Colon (tissue), 2 donors: ENCODE measurements at regions not wholly inside any gene's neighbourhood (a gene's known extent, or its start where the extent isn't known, plus 50 kb on each side); places are given as distances from the start of the nearest gene placed in this dataset.
"Not testable (repeated sequence)": the region's sequence is repeated elsewhere in the genome, so short reads cannot be mapped to it uniquely, and the experiment has no call there.

ENCODE experiments used
- FAIRE-seq: peaks from 2 replicates; lab custom pipeline; 2012; peaks lifted over from hg19 to GRCh38; lab: Jason Lieb, UNC
- donor health status: control.
- donor health status: control.

DNA sequence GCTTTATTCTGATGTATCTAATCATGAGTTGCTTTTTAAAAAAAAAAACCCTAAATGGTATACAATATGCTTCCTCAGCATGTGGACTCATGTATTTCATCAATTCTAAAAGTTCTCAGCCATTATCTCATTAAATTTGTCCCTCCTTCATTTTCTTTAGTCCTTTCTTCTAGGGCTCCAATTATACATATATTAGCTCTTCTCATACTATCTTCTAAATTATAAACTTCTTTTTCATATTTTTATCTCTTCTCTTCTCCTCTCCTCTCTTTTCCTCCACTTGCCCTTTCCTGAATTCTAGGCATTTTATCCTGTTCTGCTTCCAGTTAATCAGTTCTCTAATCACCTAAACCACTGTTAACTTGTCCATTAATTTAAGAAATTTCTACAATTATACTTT is 55.0 kb upstream of the IL33 start:
- FAIRE-seq: no peak

- no peak for FAIRE-seq
Measured at GRCh38 chr9:6153425-6153824, 62.2 kb upstream of the IL33 start.

GRCh38 chr9:6152788-6153187 is 62.8 kb upstream of the IL33 start:
- no peak for FAIRE-seq

DNA sequence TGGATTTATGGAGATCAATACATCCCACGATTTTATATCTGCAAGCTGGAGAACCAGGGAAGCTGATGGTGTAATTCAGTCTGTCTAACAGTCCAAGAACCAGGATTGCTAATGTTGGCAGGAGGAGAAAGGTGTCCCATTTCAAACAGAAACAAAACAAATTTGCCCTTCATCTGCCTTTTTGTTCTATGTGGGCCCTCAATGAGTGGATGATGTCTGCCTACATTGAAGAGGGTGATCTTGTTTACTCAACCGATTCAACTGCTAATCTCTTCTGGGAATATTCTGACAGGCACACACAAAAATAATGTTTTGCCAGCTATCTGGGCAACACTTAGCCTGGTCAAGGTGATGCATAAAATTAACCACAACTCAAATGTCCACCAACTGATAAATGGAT is 65.1 kb upstream of the IL33 start:
- FAIRE-seq: no peak

- no peak for FAIRE-seq
Measured at GRCh38 chr9:6149315-6149714, 66.3 kb upstream of the IL33 start.

DNA sequence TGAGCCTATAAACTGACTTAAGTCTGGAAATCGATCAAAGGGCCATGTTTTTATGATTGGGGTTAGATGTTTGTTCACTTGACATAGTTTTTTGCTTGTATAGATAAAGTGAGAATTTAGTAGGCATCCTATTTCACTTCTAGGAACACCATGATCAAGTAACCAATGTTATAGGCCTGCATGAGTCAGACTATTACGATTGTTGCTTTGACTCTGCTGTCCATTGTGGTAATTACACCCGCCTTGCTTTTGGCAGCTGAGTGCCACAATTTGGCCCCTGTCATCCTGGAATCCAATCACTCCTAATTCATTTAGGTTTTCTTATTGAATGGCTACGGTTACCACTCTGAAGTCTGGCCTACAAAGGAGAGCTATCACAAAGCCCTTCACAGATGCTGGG is 67.8 kb upstream of the IL33 start:
- FAIRE-seq: no peak

GRCh38 chr9:6144947-6145346 is 70.7 kb upstream of the IL33 start:
- FAIRE-seq: no peak

GRCh38 chr9:6142799-6143454 is 72.7 kb upstream of the IL33 start:
- no peak for FAIRE-seq

GRCh38 chr9:6135780-6136179 is 79.8 kb upstream of the IL33 start:
- FAIRE-seq: not testable (repeated sequence)

DNA sequence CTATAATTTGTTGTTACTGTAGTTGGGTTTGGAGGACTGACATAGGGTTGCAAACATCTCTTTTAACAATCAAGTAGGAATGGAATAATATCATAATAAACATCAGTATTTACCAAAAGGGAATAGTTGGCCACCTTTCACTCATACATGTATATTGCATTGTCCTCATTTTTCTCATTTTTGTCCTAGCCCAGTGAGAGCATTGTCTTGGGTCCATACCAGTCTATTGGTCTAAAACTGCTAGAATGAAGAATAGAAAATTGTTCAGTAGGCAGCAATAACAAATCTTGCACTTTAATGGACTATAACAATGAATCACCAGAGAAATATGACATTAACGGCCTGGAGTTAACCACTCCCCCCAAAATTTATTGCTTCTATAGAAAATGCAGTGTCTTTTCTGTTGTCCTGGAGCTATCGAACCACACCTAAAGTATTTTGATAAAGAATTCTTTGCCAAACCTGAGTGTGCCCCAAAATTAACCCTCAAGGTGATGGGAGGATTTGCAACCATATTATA is 80.9 kb upstream of the IL33 start:
- no peak for FAIRE-seq

GRCh38 chr9:6133346-6134063 is 82.1 kb upstream of the IL33 start:
- no peak for FAIRE-seq

DNA sequence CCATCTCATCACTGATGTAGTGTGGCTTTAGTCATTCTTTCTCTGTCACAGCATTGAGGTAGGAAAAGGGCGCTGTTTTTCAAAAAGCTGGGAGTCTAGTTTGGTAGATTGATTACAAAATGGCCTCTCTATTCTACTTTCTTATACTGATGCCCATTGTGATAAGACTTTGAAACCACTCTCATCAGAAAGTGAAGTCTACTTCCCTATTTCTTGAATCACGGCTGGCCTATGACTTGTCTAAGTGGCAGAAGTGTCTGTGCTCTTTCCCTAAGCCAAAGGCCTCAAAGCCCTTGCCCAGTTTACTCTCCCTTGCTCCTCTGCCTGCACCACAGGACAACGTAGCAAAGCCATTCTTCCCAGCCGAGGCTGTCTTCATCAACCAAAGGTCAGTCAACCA is 83.0 kb upstream of the IL33 start:
- FAIRE-seq: no peak

DNA sequence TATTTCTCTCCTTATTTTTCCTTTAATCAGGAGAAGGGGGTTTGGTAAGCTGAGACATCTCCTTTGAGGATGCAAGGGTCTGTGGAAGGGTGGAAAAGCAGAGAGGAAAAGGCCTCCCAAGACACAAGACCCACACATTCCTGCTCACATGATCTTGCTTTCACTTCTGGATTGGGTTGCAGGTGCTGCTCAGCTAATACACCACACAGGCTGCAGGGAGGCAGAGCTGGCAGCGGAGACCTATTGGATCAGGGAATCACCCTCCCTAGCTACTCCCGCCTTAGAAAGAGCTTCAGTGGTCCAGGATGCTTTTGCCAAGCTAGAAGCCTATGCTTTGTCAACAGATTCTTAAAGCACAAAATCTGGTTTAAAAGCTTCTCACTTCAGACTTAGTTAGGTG is 87.6 kb upstream of the IL33 start:
- no peak for FAIRE-seq

GRCh38 chr9:6126377-6126776 is 89.2 kb upstream of the IL33 start:
- FAIRE-seq: no peak

GRCh38 chr9:6123416-6123815 is 92.2 kb upstream of the IL33 start:
- FAIRE-seq: no peak

DNA sequence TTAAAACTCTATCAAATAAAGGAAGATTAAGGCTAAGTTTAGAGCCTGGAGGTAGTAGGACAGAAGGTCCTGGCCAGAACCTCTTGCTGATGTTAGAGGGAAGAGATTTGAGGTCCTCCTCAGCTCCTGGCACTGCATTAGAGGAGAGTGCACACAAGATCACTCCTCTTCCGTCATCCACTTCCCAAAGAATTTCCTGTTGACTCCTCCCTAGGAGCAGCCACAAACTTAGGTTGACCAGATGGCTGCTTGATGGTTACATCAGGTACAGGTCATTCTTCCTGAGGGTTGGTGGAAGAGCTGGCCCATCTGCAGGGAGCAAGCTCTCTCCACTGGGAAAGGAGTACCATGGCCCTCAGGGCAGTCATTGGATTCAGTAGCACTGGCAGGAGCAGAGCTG is 93.9 kb upstream of the IL33 start:
- no peak for FAIRE-seq

DNA sequence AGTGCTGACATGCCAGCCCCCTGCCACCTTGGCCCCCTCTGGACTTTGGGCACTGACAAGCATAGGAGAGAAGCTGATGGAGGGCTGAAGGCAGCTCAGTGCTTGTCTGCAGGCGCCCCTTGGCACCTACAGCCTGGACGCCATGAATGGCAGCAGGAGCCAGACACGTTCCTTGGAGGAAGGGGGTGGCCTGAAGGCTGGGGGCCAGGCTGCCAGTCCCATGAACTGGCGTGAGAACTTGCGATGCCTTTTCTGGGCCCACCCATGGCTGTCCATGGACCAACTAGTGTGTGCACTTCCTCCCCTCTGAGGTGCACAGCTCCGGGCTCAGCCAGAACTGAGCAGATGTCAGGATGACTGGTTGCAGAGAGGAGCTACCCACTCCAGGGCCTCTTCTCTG is 99.0 kb upstream of the RANBP6 start:
- FAIRE-seq: no peak

DNA sequence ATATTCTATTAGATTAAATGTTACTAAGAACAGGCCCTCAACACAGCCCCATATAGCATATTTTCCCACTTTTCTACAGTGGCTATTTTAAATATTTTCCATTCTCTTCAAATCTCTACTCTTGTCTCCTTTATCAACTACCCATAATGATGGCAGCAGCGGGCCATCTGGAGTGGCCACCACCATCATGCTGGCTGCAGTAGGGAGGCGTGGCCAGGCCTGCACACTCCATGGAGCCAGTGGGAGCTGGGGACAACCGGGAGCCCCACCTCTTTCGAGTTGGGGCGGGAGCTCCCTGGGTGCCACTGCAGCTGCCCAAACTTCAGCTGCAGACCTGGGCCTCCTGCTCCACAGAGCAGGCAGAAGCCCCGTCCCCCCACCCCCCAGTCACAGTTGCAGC is 98.4 kb upstream of the RANBP6 start:
- FAIRE-seq: no peak

DNA sequence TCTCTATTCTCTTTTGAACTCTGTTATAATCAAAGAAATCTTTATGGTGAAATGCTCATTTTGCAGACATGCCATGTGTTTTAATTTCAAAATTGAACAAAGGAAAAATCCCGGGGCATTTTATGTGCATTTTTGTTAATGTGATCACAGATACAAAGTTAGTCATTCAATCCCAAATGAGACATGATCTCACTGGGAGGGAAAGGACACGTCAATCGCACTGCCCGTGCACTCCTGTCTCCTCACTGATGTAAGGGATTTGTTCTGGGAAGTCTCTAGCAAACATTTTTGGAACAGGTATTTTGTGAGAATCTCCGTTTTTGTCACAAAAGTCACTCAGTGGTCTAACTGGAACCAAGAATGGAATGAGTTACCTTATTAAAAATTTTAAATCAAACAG is 97.9 kb upstream of the RANBP6 start:
- no peak for FAIRE-seq

- FAIRE-seq: no peak
Measured at GRCh38 chr9:6109986-6110385, 94.6 kb upstream of the RANBP6 start.

GRCh38 chr9:6109571-6109970 is 94.1 kb upstream of the RANBP6 start:
- FAIRE-seq: no peak

DNA sequence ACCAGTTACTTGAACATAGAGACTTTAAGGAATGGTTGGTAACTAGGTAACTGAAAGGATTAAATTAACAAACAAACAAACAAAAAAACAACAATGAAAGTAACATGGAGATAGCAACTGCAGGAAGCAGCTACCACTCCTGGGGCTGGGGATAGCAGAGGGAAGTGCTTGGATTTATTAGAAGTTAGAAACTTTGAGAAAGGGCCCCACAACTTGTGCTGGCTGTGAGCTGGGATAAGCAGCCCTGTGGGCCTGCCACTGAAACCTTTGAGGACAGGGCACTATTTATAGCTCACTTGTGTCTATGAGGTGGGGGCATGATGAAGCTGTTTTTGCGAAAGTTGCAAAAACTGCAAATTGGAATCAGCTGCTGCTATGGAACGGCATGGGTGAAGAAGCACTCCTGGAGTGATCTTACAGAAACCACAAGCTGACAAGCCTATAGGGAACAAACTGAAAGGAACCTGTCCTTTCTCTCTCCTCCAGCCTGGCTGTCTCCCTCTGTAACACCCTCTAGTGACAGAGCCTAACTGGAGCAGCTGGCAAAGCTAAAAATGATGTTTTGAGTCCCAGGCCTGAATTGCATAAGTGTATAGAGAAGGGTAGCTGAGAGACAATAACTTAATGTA is 91.4 kb upstream of the RANBP6 start:
- FAIRE-seq: no peak

DNA sequence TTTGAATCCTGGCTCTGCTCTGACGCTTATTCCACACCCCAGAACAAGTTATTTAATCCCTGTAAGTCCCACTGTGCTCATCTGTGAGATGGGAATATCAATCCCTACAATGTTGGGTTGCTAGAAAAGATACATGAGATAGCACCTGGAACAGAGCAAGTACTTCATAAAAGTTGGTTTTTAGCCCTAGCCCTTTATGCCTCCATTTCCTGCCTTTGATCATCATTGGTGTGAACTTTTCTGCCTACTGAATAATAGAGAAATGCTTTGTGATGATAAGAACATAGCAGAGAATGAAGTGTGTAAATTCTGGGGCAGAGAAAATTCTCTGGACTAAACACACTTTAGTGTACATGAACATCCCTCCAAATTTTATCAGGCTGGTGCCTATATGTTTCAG is 90.3 kb upstream of the RANBP6 start:
- FAIRE-seq: no peak

DNA sequence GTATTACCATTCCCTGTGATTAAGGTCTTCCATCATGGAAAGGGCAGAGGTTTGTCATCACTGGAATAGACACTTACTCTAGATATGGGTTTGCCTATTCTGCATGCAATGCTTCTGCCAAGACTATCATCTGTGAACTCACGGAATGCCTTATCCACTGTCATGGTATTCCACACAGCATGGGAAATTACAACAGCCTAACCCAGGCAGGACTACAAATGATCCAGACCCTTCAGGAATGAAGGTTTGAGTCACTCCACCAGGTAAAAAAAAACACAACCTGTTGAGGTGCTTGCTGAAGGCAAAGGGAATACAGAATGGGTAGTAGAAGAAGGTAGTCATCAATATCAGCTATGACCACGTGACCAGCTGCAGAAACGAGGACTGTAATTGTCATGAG is 89.0 kb upstream of the RANBP6 start:
- not testable (repeated sequence) for FAIRE-seq
